ENCODE measurements at regions not wholly inside any gene's neighbourhood (a gene's known extent, or its start where the extent isn't known, plus 50 kb on each side); places are given as distances from the start of the nearest gene placed in this dataset.
A peak's percentile ranks its signal among the peaks of the same experiment; 100 is the strongest.

GRCh38 chr15:92232317-92232716 lies 161.4 kb upstream of the ST8SIA2 start:
- no peaks in the 10 kb centered on the region for H3K4me1 ChIP-seq (ENCODE audit: control insufficient read depth in 5 of 5, insufficient read depth in 5 of 5, low read length in 5 of 5)
- 66 to 76% methylated on average over 7 of the region's 7 CpGs for WGBS, 2 donors
- no peak overlapping the region for H3K9ac ChIP-seq (ENCODE audit: insufficient read depth in 1 of 2, low read length in 2 of 2)
- no peak overlapping the region for H3K27ac ChIP-seq (ENCODE audit: low read depth in 1 of 2, low read length in 1 of 2)
- no peak for TF ChIP-seq CTCF (IDR thresholded peaks at IDR 0.05; ENCODE audit: control extremely low read depth, extremely low read depth)
- H3K27me3 ChIP-seq (ENCODE audit: control insufficient read depth in 3 of 3, insufficient read depth in 3 of 3, low read length in 2 of 3), result no peaks in the 10 kb centered on the region
- H3K36me3 ChIP-seq (ENCODE audit: control insufficient read depth in 4 of 4, insufficient read depth in 4 of 4, low read length in 4 of 4), result no peaks in the 10 kb centered on the region
- ATAC-seq (ENCODE audit: insufficient read depth, low FRiP score) (no peak), DNase-seq (no peak)
- peaks cover 0 to 4% (median 0%) of the 10 kb centered on the region in 4 donors for H3K9me3 ChIP-seq (ENCODE audit: control insufficient read depth in 4 of 4, insufficient read depth in 3 of 4, low read length in 3 of 4)
- no peak overlapping the region for H3K4me3 ChIP-seq

GRCh38 chr15:92232876-92233275 lies 160.8 kb upstream of the ST8SIA2 start:
- Histone ChIP-seq H3K27me3 (ENCODE audit: control insufficient read depth in 3 of 3, insufficient read depth in 3 of 3, low read length in 2 of 3) (no peaks in the 10 kb centered on the region), H3K4me1 (ENCODE audit: control insufficient read depth in 5 of 5, insufficient read depth in 5 of 5, low read length in 5 of 5) (no peaks in the 10 kb centered on the region), H3K9ac (ENCODE audit: insufficient read depth in 1 of 2, low read length in 2 of 2) (no peak overlapping the region), H3K27ac (ENCODE audit: low read depth in 1 of 2, low read length in 1 of 2) (no peak overlapping the region), H3K4me3 (no peak overlapping the region), H3K36me3 (ENCODE audit: control insufficient read depth in 4 of 4, insufficient read depth in 4 of 4, low read length in 4 of 4) (no peaks in the 10 kb centered on the region), H3K9me3 (ENCODE audit: control insufficient read depth in 4 of 4, insufficient read depth in 3 of 4, low read length in 3 of 4) (peaks cover 0 to 4% (median 0%) of the 10 kb centered on the region in 4 donors)
- DNase-seq, result no peak
- no peak for TF ChIP-seq CTCF (IDR thresholded peaks at IDR 0.05; ENCODE audit: control extremely low read depth, extremely low read depth)
- no peak for ATAC-seq (ENCODE audit: insufficient read depth, low FRiP score)
- 97 to 100% methylated on average over 1 of the region's 1 CpG for WGBS, 2 donors

GRCh38 chr15:92243227-92243626 lies 150.5 kb upstream of the ST8SIA2 start:
- TF ChIP-seq CTCF (IDR thresholded peaks at IDR 0.05; ENCODE audit: control extremely low read depth, extremely low read depth), result no peak
- peaks cover 0 to 11% (median 0%) of the 10 kb centered on the region in 3 donors for H3K27me3 ChIP-seq (ENCODE audit: control insufficient read depth in 3 of 3, insufficient read depth in 3 of 3, low read length in 2 of 3)
- H3K36me3 ChIP-seq (ENCODE audit: control insufficient read depth in 4 of 4, insufficient read depth in 4 of 4, low read length in 4 of 4), result no peaks in the 10 kb centered on the region
- H3K27ac ChIP-seq (ENCODE audit: low read depth in 1 of 2, low read length in 1 of 2), result no peak overlapping the region
- no peak overlapping the region for H3K4me3 ChIP-seq
- WGBS, 2 donors, result 70 to 73% methylated on average over 3 of the region's 3 CpGs
- DNase-seq (peak in 2 of 3 donors; percentile 5 to 22), ATAC-seq (ENCODE audit: insufficient read depth, low FRiP score) (no peak)
- H3K9ac ChIP-seq (ENCODE audit: insufficient read depth in 1 of 2, low read length in 2 of 2), result no peak overlapping the region
- H3K4me1 ChIP-seq (ENCODE audit: control insufficient read depth in 5 of 5, insufficient read depth in 5 of 5, low read length in 5 of 5), result no peaks in the 10 kb centered on the region
- peaks cover 0 to 4% (median 0%) of the 10 kb centered on the region in 4 donors for H3K9me3 ChIP-seq (ENCODE audit: control insufficient read depth in 4 of 4, insufficient read depth in 3 of 4, low read length in 3 of 4)

- WGBS, 2 donors, result 84 to 89% methylated on average over 1 of the region's 1 CpG
These were observed 149.0 kb upstream of the ST8SIA2 start for GRCh38 chr15:92244703-92245102.

More at GRCh38 chr15:92244703-92245102, 149.0 kb upstream of the ST8SIA2 start:
- peaks cover 0 to 14% (median 0%) of the 10 kb centered on the region in 3 donors for H3K27me3 ChIP-seq (ENCODE audit: control insufficient read depth in 3 of 3, insufficient read depth in 3 of 3, low read length in 2 of 3)
- DNase-seq (no peak), ATAC-seq (ENCODE audit: insufficient read depth, low FRiP score) (no peak)
- peaks cover 0 to 4% (median 0%) of the 10 kb centered on the region in 4 donors for H3K9me3 ChIP-seq (ENCODE audit: control insufficient read depth in 4 of 4, insufficient read depth in 3 of 4, low read length in 3 of 4)
- no peak for TF ChIP-seq CTCF (IDR thresholded peaks at IDR 0.05; ENCODE audit: control extremely low read depth, extremely low read depth)
- H3K4me1 ChIP-seq (ENCODE audit: control insufficient read depth in 5 of 5, insufficient read depth in 5 of 5, low read length in 5 of 5), result no peaks in the 10 kb centered on the region
- no peak overlapping the region for H3K9ac ChIP-seq (ENCODE audit: insufficient read depth in 1 of 2, low read length in 2 of 2)
- no peaks in the 10 kb centered on the region for H3K36me3 ChIP-seq (ENCODE audit: control insufficient read depth in 4 of 4, insufficient read depth in 4 of 4, low read length in 4 of 4)
- H3K27ac ChIP-seq (ENCODE audit: low read depth in 1 of 2, low read length in 1 of 2), result no peak overlapping the region
- H3K4me3 ChIP-seq, result no peak overlapping the region
